T1000 (cell line): ENCODE measurements at regions not wholly inside any gene's neighbourhood (a gene's known extent, or its start where the extent isn't known, plus 50 kb on each side); places are given as distances from the start of the nearest gene placed in this dataset.

ENCODE experiments used
- DNase-seq: peaks from one replicate; lab custom pipeline; 2025; ENCODE audit warnings: mixed read lengths; lab: John Stamatoyannopoulos, UW

- no peak for DNase-seq
These were observed 497.8 kb upstream of the MYT1L start for GRCh38 chr2:2828774-2829368.

- DNase-seq: no peak
These were observed 496.7 kb upstream of the MYT1L start for GRCh38 chr2:2827761-2828221.

GRCh38 chr2:2827046-2827636, 496.1 kb upstream of the MYT1L start:
- no peak for DNase-seq

DNA sequence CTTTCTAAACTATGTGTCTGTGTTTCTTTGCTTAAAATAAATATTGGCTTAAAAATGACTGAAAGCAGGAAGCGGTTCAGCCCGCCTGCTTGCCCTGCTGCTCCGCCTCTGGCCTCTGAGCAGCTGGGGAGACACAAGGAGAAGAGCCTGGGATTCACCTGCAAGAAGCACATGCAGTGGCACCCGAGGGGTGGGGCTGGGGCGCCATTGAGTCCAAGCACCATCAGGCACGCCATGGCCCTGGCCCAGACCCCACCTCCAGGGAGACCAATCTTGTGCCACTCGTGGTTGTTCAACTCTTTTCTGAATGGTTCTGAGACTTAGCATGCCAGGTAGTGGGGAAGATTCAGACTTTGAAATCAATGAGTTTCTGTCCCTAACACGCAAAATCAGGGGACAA, 495.5 kb upstream of the MYT1L start:
- no peak for DNase-seq

- DNase-seq: no peak
These were observed 495.1 kb upstream of the MYT1L start for GRCh38 chr2:2826209-2826551.

DNA sequence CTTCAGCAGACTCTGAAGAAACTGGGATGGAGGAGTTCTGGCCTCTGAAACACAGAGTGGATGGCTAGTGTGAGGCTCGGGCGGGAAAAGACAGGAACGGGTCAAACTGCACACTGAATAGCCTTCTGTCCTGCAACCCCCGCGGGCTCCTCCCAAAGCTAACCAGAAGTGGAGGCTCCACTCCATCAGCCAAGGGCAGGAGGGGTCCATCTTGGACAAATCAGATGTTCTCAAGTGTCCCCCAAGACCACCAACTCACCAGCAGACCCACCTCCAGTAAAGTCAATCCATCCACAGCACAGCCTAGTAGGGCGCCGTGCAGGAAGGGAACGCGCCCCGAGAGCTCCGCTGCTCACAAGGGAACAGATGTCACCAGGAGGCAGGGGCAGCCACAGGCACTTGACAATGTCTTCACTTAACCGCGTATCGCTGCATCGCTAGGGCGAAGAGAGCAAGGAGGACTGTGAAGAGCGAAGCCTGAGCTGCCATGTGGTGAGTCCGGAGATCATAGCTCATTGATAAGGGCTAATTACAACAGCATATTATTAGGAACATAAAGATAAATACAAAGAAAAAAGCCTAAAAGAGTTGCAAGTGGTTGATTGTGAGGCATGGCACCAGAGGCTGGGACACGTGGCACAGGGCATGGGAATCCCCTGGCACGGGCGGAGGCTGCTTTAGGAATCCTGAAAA, 494.6 kb upstream of the MYT1L start:
- DNase-seq: no peak

- no peak for DNase-seq
These were observed 494.0 kb upstream of the MYT1L start for GRCh38 chr2:2825062-2825461.

DNA sequence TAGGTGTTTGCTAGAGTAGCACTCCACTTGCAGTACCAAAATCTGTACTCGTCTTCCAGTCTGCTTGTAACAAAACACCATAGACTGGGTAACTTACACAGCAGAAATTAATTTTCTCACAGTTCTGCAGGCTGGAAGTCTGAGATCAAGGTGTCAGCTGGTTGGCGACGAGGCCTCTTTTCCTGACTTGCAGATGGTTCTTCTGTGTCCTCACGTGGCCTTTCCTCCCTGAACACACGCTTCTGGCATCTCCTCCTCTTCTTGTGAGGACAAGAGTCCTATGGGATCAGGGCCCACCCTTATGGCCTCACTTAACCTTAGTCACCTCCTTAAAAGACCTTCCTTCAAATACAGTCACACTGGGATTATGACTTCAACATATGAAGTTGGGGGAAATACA, 493.5 kb upstream of the MYT1L start:
- DNase-seq: no peak

DNA sequence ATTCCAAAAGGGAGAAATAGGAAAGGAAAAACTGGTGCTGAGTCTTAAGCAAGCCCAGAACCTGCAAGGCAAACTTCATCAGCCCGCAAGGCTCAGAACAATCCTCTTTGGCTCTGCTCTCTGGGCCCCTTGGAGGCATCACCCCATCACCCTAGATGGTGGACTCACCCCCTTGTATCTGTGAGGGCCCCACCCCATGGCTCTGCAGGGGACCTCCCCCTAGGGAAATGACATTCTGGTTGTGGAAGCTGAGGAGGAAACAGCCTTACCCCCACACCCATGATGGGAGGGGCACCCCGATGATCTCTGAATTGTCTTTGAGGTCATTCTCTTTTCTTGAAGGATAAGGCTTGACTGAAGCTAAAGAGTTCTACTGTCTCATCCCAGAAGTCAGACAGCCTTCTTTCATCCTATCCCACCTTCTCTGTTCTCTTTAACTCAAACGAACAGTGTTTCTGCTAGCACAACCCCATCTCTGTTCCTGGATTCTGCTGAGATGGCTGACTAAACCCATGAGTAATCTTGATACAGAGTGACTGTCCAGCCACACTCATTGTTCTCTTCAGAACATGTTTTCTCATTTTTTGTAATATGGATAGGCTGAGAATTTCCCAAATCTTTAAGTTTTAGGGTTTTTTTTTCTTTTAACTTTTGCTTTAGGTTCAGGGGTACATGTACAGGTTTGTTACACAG, 492.1 kb upstream of the MYT1L start:
- DNase-seq: no peak

DNA sequence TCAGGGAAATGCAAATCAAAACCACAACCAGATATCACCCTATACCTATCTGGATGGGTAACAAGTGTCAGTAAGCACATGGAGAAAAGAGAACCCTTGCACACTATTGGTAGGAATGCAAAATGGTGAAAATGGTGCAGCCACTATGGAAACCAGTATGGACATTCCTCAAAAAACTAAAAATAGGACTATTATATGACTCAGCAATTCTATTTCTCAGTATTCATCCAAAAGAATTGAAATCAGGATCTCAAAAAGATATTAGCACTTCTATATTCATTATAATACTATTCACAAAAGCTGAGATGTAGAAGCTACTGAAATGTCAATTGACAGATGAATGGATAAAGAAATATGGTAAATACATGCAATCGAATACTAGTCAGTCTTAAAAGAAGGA, 491.1 kb upstream of the MYT1L start:
- no peak for DNase-seq

- DNase-seq: no peak
These were observed 481.6 kb upstream of the MYT1L start for GRCh38 chr2:2812648-2813047.

- no peak for DNase-seq
These were observed 481.0 kb upstream of the MYT1L start for GRCh38 chr2:2812117-2812516.

GRCh38 chr2:2810504-2810903, 479.4 kb upstream of the MYT1L start:
- DNase-seq: no peak

GRCh38 chr2:2809771-2810170, 478.7 kb upstream of the MYT1L start:
- DNase-seq: no peak

DNA sequence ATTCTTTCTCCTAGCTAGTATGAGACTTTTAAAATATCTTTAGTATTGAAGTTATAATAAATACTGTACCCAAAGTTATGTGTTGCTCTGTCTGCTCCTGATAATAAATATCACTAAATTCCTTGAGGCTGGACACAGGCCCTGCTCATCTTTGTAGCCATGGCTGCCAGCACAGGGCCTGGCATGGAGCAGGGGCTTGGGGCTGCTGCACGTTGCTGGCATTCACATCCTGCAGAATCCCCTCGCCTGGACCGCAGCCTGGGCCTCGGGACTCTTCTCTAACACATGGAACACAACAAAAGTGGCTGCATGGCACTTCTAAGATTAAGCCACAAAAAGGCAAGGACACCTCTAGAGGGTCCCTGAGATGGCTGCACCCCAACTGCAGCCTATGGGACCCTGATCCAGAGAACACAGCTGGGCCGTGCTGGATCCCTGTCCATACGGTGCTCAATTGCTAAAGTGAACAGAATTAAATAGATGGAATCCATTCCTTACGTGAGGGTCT, 477.5 kb upstream of the MYT1L start:
- no peak for DNase-seq

DNA sequence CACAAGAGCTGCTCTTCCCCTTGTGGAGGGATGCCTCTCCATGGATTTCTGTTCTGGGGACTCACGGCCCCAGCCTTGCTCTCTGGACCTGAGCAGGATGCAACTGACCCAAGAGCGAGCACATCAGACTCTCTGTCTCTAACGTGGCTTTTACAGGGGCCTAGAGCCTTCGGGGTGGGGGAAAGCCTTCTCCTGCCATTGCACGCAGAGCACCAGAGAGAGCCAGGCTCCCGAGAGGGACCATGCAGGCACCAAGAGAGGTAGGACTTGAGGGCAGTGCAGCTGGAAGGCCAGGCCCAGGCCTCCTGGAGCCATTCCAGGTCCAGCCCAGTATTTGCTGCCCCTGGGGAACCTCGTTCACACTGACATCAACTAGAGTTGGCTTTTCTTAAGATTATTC, 475.6 kb upstream of the MYT1L start:
- DNase-seq: no peak

DNA sequence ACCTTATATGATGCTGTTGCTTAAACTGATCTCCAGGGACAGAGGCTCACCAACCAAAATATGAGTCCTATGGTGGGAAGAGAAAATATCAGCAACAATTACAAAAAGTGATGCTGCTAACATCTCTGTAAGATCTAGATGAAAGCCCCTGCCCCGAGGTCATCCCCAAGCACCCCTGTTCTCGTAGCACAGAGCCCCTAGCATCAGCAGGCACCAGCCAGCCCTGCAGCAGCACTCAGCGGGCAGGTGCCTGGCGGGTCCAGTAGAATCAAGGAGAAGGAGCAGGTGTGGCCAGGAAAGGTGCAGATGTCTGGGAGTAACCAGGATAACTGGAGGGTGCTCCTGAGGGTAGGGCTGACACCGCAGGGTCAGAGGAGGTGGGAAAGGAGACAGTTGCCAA, 474.2 kb upstream of the MYT1L start:
- DNase-seq: no peak

- no peak for DNase-seq
These were observed 473.5 kb upstream of the MYT1L start for GRCh38 chr2:2804528-2804927.

DNA sequence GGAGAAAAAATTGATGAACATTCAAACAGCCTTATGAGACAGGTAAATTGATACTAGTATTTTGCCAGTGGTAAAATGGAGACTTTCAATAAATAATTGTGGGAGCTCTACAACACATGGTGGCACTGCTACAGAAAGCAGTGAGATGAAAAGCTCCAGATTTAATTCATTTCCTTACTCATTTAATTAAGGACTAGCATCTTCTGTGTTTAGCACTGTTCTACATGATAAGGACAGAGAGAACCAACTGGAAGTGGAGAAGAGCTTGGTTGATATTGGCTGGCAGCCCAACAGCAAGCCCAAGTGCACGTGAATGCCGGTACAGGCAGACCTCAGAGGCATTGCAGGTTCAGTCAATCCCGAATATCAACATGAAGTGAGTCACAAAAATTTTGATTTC, 470.4 kb upstream of the MYT1L start:
- DNase-seq: no peak

GRCh38 chr2:2800697-2801096, 469.6 kb upstream of the MYT1L start:
- DNase-seq: no peak

- no peak for DNase-seq
These were observed 468.9 kb upstream of the MYT1L start for GRCh38 chr2:2800001-2800400.

DNA sequence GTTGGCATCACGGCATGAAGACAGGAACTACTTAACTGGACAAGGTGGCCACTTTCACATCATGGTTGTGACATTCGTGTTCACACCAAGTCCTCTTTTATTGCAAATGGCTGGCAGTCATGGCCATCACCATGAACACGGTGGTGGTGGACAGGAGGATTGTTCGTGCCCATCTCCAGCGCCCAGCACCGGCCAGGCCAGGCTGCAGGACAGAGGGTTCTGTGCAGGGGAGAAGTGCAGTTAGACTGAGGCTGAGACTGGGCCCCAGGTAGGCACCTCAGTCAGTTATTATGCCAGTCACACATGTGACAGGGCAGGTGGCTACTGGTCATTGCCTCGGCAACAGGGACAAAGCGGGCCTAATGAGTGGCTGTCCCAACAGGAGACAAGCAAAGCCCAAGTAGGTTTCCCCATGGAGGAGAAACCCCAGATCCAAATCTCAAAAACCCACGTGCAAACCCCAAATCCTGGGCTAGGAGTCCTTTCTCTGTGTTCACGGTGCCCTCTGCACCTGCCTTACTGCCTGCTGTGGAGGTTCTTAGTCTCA, 468.1 kb upstream of the MYT1L start:
- no peak for DNase-seq

- DNase-seq: no peak
These were observed 467.3 kb upstream of the MYT1L start for GRCh38 chr2:2798337-2798736.
